ENCODE measurements at regions not wholly inside any gene's neighbourhood (a gene's known extent, or its start where the extent isn't known, plus 50 kb on each side); places are given as distances from the start of the nearest gene placed in this dataset.

- Mint-ChIP-seq H3K27me3 (ENCODE audit: low read depth) (no peaks in the 10 kb centered on the region), H3K9me3 (no peaks in the 10 kb centered on the region; a peak in 2 of 5 replicates), H3K4me3 (no peak overlapping the region), H3K27ac (no peak overlapping the region), H3K4me1 (peaks cover 26 to 32% of the 10 kb centered on the region in 2 experiments), H3K36me3 (ENCODE audit: insufficient read depth in 1 of 3, low read depth in 3 of 3) (no peaks in the 10 kb centered on the region)
- Histone ChIP-seq H3K4ac (ENCODE audit: low read depth, low read length) (no peak overlapping the region), H3K14ac (ENCODE audit: insufficient read depth, low read length) (no peak overlapping the region), H3K27me3 (ENCODE audit: insufficient read depth, low read length) (no peaks in the 10 kb centered on the region), H2BK12ac (ENCODE audit: insufficient read length, low read depth, low read length) (no peak overlapping the region), H3K23ac (ENCODE audit: insufficient read length, low read depth, low read length) (no peak overlapping the region), H3K79me1 (ENCODE audit: insufficient read depth, low read depth, low read length, poor library complexity, severe bottlenecking) (no peaks in the 10 kb centered on the region), H2BK20ac (ENCODE audit: low read depth, low read length, poor library complexity, severe bottlenecking) (no peak overlapping the region), H3K23me2 (ENCODE audit: insufficient read length, low read depth, low read length, poor library complexity, severe bottlenecking) (no peaks in the 10 kb centered on the region), H4K91ac (ENCODE audit: insufficient read length, low read depth, low read length) (no peak overlapping the region), H3K9me3 (ENCODE audit: control insufficient read depth, low read depth, low read length) (no peaks in the 10 kb centered on the region), H3K18ac (ENCODE audit: insufficient read length, low read depth, low read length) (no peak overlapping the region), H3K27ac (ENCODE audit: insufficient read length, low read depth, low read length) (no peak overlapping the region), H2BK15ac (ENCODE audit: low read depth, low read length) (no peak overlapping the region), H4K8ac (replicated peaks; ENCODE audit: insufficient read length, low read depth, low read length) (no peak overlapping the region), H2BK5ac (ENCODE audit: insufficient read length, low read length) (no peak overlapping the region), H4K5ac (ENCODE audit: insufficient read length, low read depth, low read length) (no peak overlapping the region), H3K4me2 (ENCODE audit: insufficient read depth, insufficient read length, low read length) (no peak overlapping the region), H3T11ph (ENCODE audit: low read length) (no peak overlapping the region), H2AK5ac (ENCODE audit: insufficient read length, low read length) (no peak overlapping the region), H3K56ac (ENCODE audit: insufficient read length, low read depth, low read length) (no peak overlapping the region), H2BK120ac (ENCODE audit: low read depth, low read length, poor library complexity, severe bottlenecking) (no peak overlapping the region), H4K20me1 (ENCODE audit: control insufficient read depth, insufficient read depth, insufficient read length) (no peaks in the 10 kb centered on the region), H2AFZ (ENCODE audit: low read length) (no peak overlapping the region), H3K9ac (ENCODE audit: extremely low read depth, insufficient read length, low read length) (no peak overlapping the region), H3K79me2 (ENCODE audit: insufficient read depth, low read length) (no peaks in the 10 kb centered on the region), H3K4me1 (ENCODE audit: insufficient read depth, low read length) (no peaks in the 10 kb centered on the region)
- DNase-seq, result no peak
- WGBS (ENCODE audit: extremely low coverage, insufficient read length, low lambda C conversion rate), result no CpG with 5 or more reads among the region's 4 CpGs
- no peak; the same call in 2 of the 3 replicates for TF ChIP-seq CTCF (conservative IDR thresholded peaks at IDR 0.05)
These were observed 236.9 kb downstream of the COL4A1 start for GRCh38 chr13:110070046-110070445.
